Fibroblast of lung (primary cell): ENCODE measurements at regions not wholly inside any gene's neighbourhood (a gene's known extent, or its start where the extent isn't known, plus 50 kb on each side); places are given as distances from the start of the nearest gene placed in this dataset.

Experiments
- DNase-seq, 2 donors: peaks; one replicate each; pipeline versions ENCODE4 v3.0.0 to v3.0.0-alpha.2; 2010; ENCODE audit warnings: low read depth in 2 of 2
- H2AFZ ChIP-seq: 2 replicates; pipeline ENCODE4 v1.5.1; 2012; ENCODE audit warnings: low read length, control low read depth, inconsistent platforms
- H3K27ac ChIP-seq: 2 replicates; pipeline ENCODE4 v1.5.1; 2011; ENCODE audit warnings: low read length, control low read depth; ENCODE audit not compliant: insufficient read depth
- H3K27me3 ChIP-seq: 2 replicates; pipeline ENCODE4 v1.5.1; 2011; ENCODE audit warnings: mild to moderate bottlenecking, low read length; ENCODE audit not compliant: control insufficient read depth, insufficient read depth
- H3K36me3 ChIP-seq: 2 replicates; pipeline ENCODE4 v1.5.1; 2011; ENCODE audit warnings: low read length; ENCODE audit not compliant: control insufficient read depth, insufficient read depth
- H3K4me1 ChIP-seq: 2 replicates; pipeline ENCODE4 v1.5.1; 2011; ENCODE audit warnings: low read length; ENCODE audit not compliant: control insufficient read depth, insufficient read depth; ENCODE audit errors: extremely low read depth
- H3K4me2 ChIP-seq: 2 replicates; pipeline ENCODE4 v1.5.1; 2011; ENCODE audit warnings: low read length, control low read depth; ENCODE audit not compliant: insufficient read depth; ENCODE audit errors: extremely low read depth
- H3K4me3 ChIP-seq, 4 experiments: fragments of 200-600 bp in 1 of 4; sonication (generic) in 1 of 4; replicated peaks in 1 of 4; 2 replicates each; pipeline ENCODE4 v1.5.1; 2011 to 2016; ENCODE audit warnings: low read length in 4 of 4, low read depth in 3 of 4, mild to moderate bottlenecking in 3 of 4, control low read depth in 2 of 4, inconsistent platforms in 1 of 4, mixed read lengths in 1 of 4; ENCODE audit not compliant: insufficient read depth in 1 of 4; ENCODE audit errors: control extremely low read depth in 1 of 4
- H3K79me2 ChIP-seq: 2 replicates; pipeline ENCODE4 v1.5.1; 2012; ENCODE audit warnings: mild to moderate bottlenecking, low read length, inconsistent platforms; ENCODE audit not compliant: control insufficient read depth, insufficient read depth
- H3K9ac ChIP-seq: 2 replicates; pipeline ENCODE4 v1.5.1; 2011; ENCODE audit warnings: mild to moderate bottlenecking, low read length, control low read depth; ENCODE audit not compliant: insufficient read depth
- H3K9me3 ChIP-seq: 2 replicates; pipeline ENCODE4 v1.5.1; 2012; ENCODE audit warnings: low read depth, low read length; ENCODE audit not compliant: control insufficient read depth, insufficient read depth
- H4K20me1 ChIP-seq: 2 replicates; pipeline ENCODE4 v1.5.1; 2011; ENCODE audit warnings: low read length; ENCODE audit not compliant: control insufficient read depth, insufficient read depth; ENCODE audit errors: extremely low read depth
- CTCF ChIP-seq, 2 donors: IDR thresholded peaks in 1 of 2; conservative IDR thresholded peaks in 1 of 2; 1 replicate in 1 of 2; 2 replicates in 1 of 2; pipeline ENCODE4 v1.5.1; 2011 to 2012; ENCODE audit warnings: low read length in 2 of 2, control low read depth in 1 of 2, inconsistent platforms in 1 of 2, low read depth in 1 of 2, mild to moderate bottlenecking in 1 of 2
- EZH2 ChIP-seq: IDR thresholded peaks from 2 replicates; pipeline ENCODE4 v1.5.1; 2012; ENCODE audit warnings: low read length, control low read depth, mild to moderate bottlenecking; ENCODE audit errors: missing control alignments

GRCh38 chr6:84282550-84282949 is 55.1 kb upstream of the CEP162 start:
- Histone ChIP-seq H3K9ac (no peak overlapping the region), H2AFZ (no peak overlapping the region), H3K27ac (no peak overlapping the region), H3K36me3 (no peaks in the 10 kb centered on the region), H3K27me3 (no peaks in the 10 kb centered on the region), H4K20me1 (no peaks in the 10 kb centered on the region), H3K4me1 (no peaks in the 10 kb centered on the region), H3K4me2 (no peak overlapping the region), H3K9me3 (no peaks in the 10 kb centered on the region), H3K4me3 (no peak overlapping the region), H3K79me2 (no peaks in the 10 kb centered on the region)
- TF ChIP-seq CTCF (conservative IDR thresholded peaks at IDR 0.05 in 1 of 2, IDR thresholded peaks at IDR 0.05 in 1 of 2; ENCODE audit: low read depth in 1 of 2, low read length in 2 of 2) (no peak), EZH2 (no peak)
- peak; percentile 33 to 86 for DNase-seq

DNA sequence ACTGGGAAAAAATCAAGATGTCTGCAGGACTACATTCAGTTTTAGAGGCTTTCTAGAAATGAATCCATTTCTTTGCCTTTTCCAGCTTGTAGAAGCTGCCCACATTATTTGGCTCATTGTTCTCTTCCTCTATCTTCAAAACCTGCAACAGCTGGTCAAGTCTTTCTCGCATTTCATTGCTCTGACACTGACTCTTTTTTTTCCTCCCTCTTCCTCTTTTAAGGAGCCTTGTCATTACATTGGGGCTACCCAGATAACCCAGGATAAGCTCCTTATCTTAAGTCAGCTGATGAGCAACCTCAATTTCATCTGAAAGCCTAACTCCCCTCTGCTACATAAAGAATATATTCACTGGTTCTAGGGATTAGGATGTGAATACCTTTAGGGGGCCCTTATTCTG is 53.2 kb upstream of the CEP162 start:
- no peak overlapping the region for H3K4me2 ChIP-seq
- DNase-seq, result no peak
- H3K9ac ChIP-seq, result no peak overlapping the region
- no peaks in the 10 kb centered on the region for H3K36me3 ChIP-seq
- no peak overlapping the region for H2AFZ ChIP-seq
- H3K9me3 ChIP-seq, result no peaks in the 10 kb centered on the region
- no peaks in the 10 kb centered on the region for H3K27me3 ChIP-seq
- H3K4me3 ChIP-seq, result no peak overlapping the region
- no peaks in the 10 kb centered on the region for H4K20me1 ChIP-seq
- H3K27ac ChIP-seq, result no peak overlapping the region
- no peaks in the 10 kb centered on the region for H3K79me2 ChIP-seq
- TF ChIP-seq EZH2 (no peak), CTCF (conservative IDR thresholded peaks at IDR 0.05 in 1 of 2, IDR thresholded peaks at IDR 0.05 in 1 of 2; ENCODE audit: low read depth in 1 of 2, low read length in 2 of 2) (no peak)
- H3K4me1 ChIP-seq, result no peaks in the 10 kb centered on the region

GRCh38 chr6:84280030-84280429 is 52.6 kb upstream of the CEP162 start:
- H3K27me3 ChIP-seq, result no peaks in the 10 kb centered on the region
- no peak for TF ChIP-seq EZH2
- TF ChIP-seq CTCF (conservative IDR thresholded peaks at IDR 0.05 in 1 of 2, IDR thresholded peaks at IDR 0.05 in 1 of 2; ENCODE audit: low read depth in 1 of 2, low read length in 2 of 2), result no peak
- H4K20me1 ChIP-seq, result no peaks in the 10 kb centered on the region
- H3K4me1 ChIP-seq, result no peaks in the 10 kb centered on the region
- DNase-seq, result peak in 1 of 2 donors; percentile 27
- no peak overlapping the region for H3K4me3 ChIP-seq
- no peaks in the 10 kb centered on the region for H3K79me2 ChIP-seq
- no peak overlapping the region for H2AFZ ChIP-seq
- no peak overlapping the region for H3K9ac ChIP-seq
- H3K36me3 ChIP-seq, result no peaks in the 10 kb centered on the region
- no peaks in the 10 kb centered on the region for H3K9me3 ChIP-seq
- H3K4me2 ChIP-seq, result no peak overlapping the region
- no peak overlapping the region for H3K27ac ChIP-seq
